Nephron (organoid): ENCODE measurements at regions not wholly inside any gene's neighbourhood (a gene's known extent, or its start where the extent isn't known, plus 50 kb on each side); places are given as distances from the start of the nearest gene placed in this dataset.

Experiments
- H3K27ac Mint-ChIP-seq, 3 experiments: 2 replicates each; pipeline ENCODE4 v1.8.0; 2020; ENCODE audit warnings: mixed read lengths in 3 of 3, mild to moderate bottlenecking in 2 of 3, moderate library complexity in 1 of 3
- H3K27me3 Mint-ChIP-seq: 2 replicates; pipeline ENCODE4 v1.8.0; 2021; ENCODE audit warnings: low read depth, mild to moderate bottlenecking, moderate library complexity, mixed read lengths
- H3K36me3 Mint-ChIP-seq: 2 replicates; pipeline ENCODE4 v1.8.0; 2020; ENCODE audit warnings: low read depth, mixed read lengths
- H3K4me1 Mint-ChIP-seq: 2 replicates; pipeline ENCODE4 v1.8.0; 2020; ENCODE audit warnings: mixed read lengths
- H3K4me3 Mint-ChIP-seq, 3 experiments: 2 replicates each; pipeline ENCODE4 v1.8.0; 2020; ENCODE audit warnings: mild to moderate bottlenecking in 3 of 3, mixed read lengths in 3 of 3, moderate library complexity in 2 of 3
- H3K9me3 Mint-ChIP-seq: 2 replicates; pipeline ENCODE4 v1.8.0; 2020; ENCODE audit warnings: mixed read lengths
- TF ChIP-seq, protein P1 (sequence below), 3 experiments: fragments of 200-600 bp; sonication (generic); IDR thresholded peaks; one replicate each; pipeline ENCODE4 v1.5.0; 2021; ENCODE audit warnings: antibody characterized with exemption in 3 of 3; ENCODE audit not compliant: unreplicated experiment in 3 of 3

DNA sequence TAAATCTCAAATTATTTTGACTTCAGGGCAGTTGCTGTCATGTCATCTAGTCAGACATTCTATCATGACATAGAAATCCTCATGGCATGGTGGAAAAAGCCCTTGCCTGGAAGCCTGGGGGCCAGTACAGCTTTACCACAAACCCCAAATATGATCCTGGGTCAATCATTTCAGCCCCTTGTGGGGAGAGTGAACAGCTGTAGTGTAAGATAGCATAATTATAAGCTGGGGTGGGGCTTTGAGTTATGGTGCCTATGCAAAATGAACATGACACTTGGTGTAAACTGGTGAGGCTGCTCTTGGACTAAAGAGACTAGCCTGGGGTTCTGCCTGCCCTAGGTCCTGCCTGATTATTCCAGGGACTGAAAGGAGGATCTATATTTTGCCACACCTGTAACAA lies 207.7 kb upstream of the DDHD1 start:
- peaks cover 9% of the 10 kb centered on the region for H3K4me1 Mint-ChIP-seq
- H3K36me3 Mint-ChIP-seq = peaks cover 4% of the 10 kb centered on the region
- H3K27me3 Mint-ChIP-seq = peaks cover 6% of the 10 kb centered on the region
- no peak overlapping the region for H3K4me3 Mint-ChIP-seq
- TF ChIP-seq, protein P1, sequence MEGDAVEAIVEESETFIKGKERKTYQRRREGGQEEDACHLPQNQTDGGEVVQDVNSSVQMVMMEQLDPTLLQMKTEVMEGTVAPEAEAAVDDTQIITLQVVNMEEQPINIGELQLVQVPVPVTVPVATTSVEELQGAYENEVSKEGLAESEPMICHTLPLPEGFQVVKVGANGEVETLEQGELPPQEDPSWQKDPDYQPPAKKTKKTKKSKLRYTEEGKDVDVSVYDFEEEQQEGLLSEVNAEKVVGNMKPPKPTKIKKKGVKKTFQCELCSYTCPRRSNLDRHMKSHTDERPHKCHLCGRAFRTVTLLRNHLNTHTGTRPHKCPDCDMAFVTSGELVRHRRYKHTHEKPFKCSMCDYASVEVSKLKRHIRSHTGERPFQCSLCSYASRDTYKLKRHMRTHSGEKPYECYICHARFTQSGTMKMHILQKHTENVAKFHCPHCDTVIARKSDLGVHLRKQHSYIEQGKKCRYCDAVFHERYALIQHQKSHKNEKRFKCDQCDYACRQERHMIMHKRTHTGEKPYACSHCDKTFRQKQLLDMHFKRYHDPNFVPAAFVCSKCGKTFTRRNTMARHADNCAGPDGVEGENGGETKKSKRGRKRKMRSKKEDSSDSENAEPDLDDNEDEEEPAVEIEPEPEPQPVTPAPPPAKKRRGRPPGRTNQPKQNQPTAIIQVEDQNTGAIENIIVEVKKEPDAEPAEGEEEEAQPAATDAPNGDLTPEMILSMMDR (IDR thresholded peaks at IDR 0.05; ENCODE audit: unreplicated experiment in 3 of 3) = no peak
- H3K9me3 Mint-ChIP-seq = peaks cover 27% of the 10 kb centered on the region
- H3K27ac Mint-ChIP-seq = no peak overlapping the region

DNA sequence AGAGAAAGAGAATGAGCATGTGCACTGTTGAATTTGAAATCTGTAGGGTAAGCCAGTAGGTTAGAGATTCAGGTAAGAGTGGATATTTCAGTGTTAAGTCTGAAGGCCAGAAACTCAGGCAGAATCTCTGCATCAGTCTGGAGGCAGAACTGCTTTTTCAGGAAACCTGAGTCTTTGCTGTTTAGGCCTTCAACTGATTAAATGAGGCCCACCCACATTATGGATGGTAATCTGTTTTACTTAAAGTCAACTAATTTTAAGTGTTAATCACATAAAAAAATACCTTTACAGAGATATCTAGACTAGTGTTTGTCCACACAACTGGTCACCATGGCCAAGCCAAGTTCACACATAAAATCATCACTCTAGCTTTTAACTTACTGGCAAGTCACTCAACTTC lies 205.0 kb upstream of the DDHD1 start:
- H3K4me3 Mint-ChIP-seq = no peak overlapping the region
- no peak overlapping the region for H3K27ac Mint-ChIP-seq
- peaks cover 4% of the 10 kb centered on the region for H3K36me3 Mint-ChIP-seq
- H3K27me3 Mint-ChIP-seq = no peaks in the 10 kb centered on the region
- peaks cover 17% of the 10 kb centered on the region for H3K9me3 Mint-ChIP-seq
- peaks cover 15% of the 10 kb centered on the region for H3K4me1 Mint-ChIP-seq
- TF ChIP-seq, protein P1 (IDR thresholded peaks at IDR 0.05; ENCODE audit: unreplicated experiment in 3 of 3) = no peak

DNA sequence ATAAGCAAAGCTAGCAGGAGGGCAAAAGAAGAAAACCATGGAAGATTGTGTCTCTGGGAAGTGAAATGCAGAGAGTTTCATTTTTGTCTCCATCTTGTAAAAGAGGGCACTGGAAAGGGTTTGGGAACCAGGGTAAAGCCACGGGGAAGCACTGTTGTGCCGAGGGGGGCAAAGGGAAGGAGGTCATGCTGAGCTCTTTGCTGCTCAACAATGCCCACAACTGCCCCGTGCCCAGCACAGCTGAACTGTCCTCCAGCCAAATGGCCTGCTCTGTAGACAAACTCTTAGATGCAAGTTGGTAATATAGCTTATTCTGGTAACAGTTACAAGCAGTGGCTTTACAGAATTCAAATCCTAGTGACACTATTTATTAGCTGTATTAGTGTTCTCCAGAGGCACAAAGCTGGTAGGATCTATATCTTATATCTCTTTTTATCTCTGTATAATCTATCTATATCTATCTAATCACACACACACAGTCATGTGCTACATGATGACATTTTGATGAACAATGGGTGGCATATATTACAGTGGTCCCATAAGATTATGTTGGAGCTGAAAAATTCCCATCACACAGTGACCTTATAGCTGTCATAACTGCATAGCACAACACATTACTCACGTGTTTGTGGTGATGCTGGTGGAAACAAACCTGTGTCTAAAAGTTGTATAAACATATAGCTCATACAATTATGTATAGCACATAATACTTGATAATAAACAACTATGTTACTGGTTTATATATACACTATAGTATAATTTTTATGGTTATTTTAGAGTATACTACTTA lies 203.4 kb upstream of the DDHD1 start:
- peaks cover 5% of the 10 kb centered on the region for H3K9me3 Mint-ChIP-seq
- no peaks in the 10 kb centered on the region for H3K36me3 Mint-ChIP-seq
- TF ChIP-seq, protein P1 (IDR thresholded peaks at IDR 0.05; ENCODE audit: unreplicated experiment in 3 of 3) = no peak
- peak overlapping the region; percentile 41 to 79 (median 59) for H3K27ac Mint-ChIP-seq
- peaks cover 15% of the 10 kb centered on the region for H3K4me1 Mint-ChIP-seq
- no peak overlapping the region for H3K4me3 Mint-ChIP-seq
- H3K27me3 Mint-ChIP-seq = no peaks in the 10 kb centered on the region

DNA sequence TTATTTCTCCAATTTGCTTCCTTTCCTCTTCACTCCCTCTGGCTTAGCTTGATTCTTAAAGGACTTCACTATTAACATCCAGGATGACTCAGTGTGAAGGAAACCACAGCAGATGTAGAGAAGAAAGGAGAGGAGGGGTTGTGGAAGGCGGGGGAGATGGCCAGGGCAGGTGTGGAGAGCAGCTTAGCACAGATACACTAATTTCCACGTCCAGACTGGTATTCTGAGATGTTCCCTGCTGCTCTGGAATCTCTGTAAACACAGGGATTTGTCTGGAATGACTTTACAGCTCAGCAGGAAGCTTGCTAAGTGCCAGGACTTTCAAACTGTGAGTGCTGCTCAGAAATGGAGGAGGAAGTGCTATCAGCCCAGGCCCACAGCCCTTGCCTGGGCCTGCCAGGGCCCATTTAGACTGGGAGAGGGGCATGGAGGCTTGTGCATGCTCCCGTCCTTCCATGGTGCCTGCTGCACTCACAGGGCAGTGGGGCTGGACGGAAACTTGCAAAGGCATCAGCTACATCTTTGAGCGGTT lies 202.5 kb upstream of the DDHD1 start:
- no peak overlapping the region for H3K4me3 Mint-ChIP-seq
- H3K27me3 Mint-ChIP-seq = no peaks in the 10 kb centered on the region
- peaks cover 15% of the 10 kb centered on the region for H3K4me1 Mint-ChIP-seq
- TF ChIP-seq, protein P1 (IDR thresholded peaks at IDR 0.05; ENCODE audit: unreplicated experiment in 3 of 3) = no peak
- H3K9me3 Mint-ChIP-seq = peaks cover 5% of the 10 kb centered on the region
- no peaks in the 10 kb centered on the region for H3K36me3 Mint-ChIP-seq
- H3K27ac Mint-ChIP-seq = peak overlapping the region; percentile 41 to 79 (median 48)

DNA sequence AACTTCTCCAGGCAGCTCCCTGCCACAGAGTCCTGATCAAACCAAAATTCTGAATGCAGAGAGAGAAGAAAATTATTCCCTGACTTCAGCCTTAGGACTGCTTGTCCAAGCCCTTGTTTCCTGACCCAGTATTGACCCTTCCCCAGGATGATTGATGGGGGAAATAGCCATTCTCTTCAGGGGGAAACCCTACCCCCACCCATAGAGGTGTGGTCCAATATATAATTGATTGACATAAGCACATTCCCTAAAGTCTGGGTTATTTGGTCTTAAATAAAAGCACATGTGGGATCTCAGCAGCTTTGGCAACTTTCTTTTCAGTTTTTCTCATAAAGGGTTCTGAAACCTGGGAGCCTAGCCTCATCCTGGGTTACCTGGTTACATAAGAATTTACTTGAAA lies 201.2 kb upstream of the DDHD1 start:
- H3K36me3 Mint-ChIP-seq = no peaks in the 10 kb centered on the region
- TF ChIP-seq, protein P1 (IDR thresholded peaks at IDR 0.05; ENCODE audit: unreplicated experiment in 3 of 3) = no peak
- peaks cover 15% of the 10 kb centered on the region for H3K4me1 Mint-ChIP-seq
- peaks cover 2% of the 10 kb centered on the region for H3K9me3 Mint-ChIP-seq
- no peak overlapping the region for H3K4me3 Mint-ChIP-seq
- no peaks in the 10 kb centered on the region for H3K27me3 Mint-ChIP-seq
- peak overlapping the region in 2 of 3 experiments; percentile 67 to 70 for H3K27ac Mint-ChIP-seq

DNA sequence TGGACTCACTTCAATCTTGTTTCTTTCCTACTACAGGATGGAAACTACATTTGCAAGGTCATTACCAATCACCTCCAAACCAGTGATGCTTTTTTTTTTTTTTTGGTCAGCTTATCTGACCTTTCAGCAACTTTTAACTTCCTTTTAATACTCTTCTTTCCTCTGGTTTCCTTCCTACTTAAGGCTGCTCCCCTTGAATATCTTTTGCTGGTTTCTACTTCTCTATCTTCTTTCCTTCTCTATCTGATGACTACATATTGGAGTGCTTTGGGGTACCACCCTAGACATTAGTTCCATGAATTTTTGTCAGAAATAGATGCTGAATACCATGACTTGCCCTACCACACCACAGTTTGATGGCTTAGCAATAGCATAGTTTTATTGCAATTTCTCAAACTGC lies 197.7 kb upstream of the DDHD1 start:
- no peaks in the 10 kb centered on the region for H3K27me3 Mint-ChIP-seq
- H3K9me3 Mint-ChIP-seq = no peaks in the 10 kb centered on the region
- no peak overlapping the region for H3K4me3 Mint-ChIP-seq
- peaks cover 6% of the 10 kb centered on the region for H3K4me1 Mint-ChIP-seq
- TF ChIP-seq, protein P1 (IDR thresholded peaks at IDR 0.05; ENCODE audit: unreplicated experiment in 3 of 3) = no peak
- H3K27ac Mint-ChIP-seq = no peak overlapping the region
- no peaks in the 10 kb centered on the region for H3K36me3 Mint-ChIP-seq
